ENCODE measurements at regions not wholly inside any gene's neighbourhood (a gene's known extent, or its start where the extent isn't known, plus 50 kb on each side); places are given as distances from the start of the nearest gene placed in this dataset.

DNA sequence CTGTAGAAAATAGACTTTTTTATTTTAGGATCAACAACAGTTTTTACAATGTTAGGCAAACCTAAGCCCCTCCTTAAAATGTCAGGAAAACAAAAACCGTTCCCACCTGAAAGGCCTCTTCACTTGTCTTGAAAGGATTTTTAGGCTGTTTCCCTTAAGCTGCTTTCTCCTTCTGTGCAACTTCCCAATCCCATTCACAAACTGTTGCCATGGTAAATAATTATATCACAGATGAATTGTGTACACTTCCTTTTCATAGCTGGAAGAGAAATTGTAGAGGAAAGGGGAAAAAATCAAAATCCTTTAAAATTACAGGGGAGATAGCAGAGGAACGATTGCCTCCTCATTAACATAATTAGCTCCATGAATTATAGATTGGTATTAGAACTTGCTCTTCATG is 1488.0 kb upstream of the CELF4 start:
- DNase-seq (ENCODE audit: low read depth, low spot score), result no peak

- no peak for DNase-seq (ENCODE audit: low read depth, low spot score)
Observed at GRCh38 chr18:39051013-39051412, 1485.4 kb upstream of the CELF4 start.

DNA sequence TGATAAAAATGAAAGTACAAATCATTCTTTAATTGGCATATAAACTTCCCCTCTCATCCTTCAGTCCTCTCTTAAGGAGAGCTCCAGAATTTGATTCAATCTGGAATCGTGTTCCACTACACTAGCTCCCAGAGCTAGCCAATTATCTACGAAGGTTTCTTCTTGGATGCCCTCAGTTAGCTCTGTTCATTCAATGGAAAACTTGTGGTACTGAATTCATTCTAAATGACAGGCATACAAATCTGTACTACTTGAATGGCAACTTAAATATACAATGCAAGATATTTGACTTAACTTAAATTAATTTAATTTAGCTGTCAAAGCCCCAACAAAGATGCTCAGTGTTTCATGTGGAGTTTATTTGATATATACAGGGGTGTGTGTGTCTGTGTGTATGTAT is 1474.2 kb upstream of the CELF4 start:
- DNase-seq (ENCODE audit: low read depth, low spot score), result no peak

- DNase-seq (ENCODE audit: low read depth, low spot score), result no peak
Observed at GRCh38 chr18:39037925-39038324, 1472.3 kb upstream of the CELF4 start.

DNA sequence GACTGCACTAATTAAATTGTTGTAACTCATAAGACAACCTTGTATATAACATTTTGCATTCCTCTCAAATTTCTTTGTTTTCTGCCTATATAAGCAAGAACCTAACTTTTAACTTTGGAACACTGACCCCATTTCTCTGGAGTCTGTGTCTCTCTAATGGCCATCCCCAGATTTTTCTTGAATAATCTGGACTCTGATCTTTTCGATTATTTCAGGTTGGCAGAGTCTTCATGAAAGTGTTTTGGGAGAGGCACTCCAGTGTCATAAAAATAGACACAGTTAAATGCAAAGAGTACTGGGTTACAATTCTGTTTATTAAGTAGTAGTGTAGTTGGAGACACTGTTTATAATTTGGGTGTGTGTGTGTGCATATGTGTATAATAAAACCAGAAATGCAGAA is 1467.7 kb upstream of the CELF4 start:
- DNase-seq (ENCODE audit: low read depth, low spot score), result no peak

DNA sequence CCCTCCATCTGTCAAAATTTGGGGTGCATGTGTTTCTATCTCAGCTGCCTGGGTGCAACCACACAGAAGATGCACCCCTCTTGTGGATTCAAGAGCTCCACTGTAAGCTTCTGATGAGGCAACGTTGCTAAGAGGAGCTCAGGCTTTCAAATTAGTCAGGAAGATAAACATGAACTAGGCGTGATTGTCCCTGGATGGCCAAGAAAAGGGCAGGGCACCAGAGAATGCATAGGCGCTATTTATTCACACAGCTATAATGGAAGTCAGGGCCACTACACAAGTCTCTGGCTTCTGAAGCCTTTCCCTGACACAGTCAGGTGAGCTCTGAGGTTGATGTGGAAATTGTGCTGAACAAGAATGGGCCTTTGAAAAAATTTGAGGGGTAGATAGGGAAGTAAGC is 1466.0 kb upstream of the CELF4 start:
- DNase-seq (ENCODE audit: low read depth, low spot score), result no peak

GRCh38 chr18:39030124-39030655 is 1464.6 kb upstream of the CELF4 start:
- DNase-seq (ENCODE audit: low read depth, low spot score), result no peak

GRCh38 chr18:39025531-39025930 is 1459.9 kb upstream of the CELF4 start:
- DNase-seq (ENCODE audit: low read depth, low spot score), result no peak

- no peak for DNase-seq (ENCODE audit: low read depth, low spot score)
Observed at GRCh38 chr18:39019989-39020388, 1454.4 kb upstream of the CELF4 start.

DNA sequence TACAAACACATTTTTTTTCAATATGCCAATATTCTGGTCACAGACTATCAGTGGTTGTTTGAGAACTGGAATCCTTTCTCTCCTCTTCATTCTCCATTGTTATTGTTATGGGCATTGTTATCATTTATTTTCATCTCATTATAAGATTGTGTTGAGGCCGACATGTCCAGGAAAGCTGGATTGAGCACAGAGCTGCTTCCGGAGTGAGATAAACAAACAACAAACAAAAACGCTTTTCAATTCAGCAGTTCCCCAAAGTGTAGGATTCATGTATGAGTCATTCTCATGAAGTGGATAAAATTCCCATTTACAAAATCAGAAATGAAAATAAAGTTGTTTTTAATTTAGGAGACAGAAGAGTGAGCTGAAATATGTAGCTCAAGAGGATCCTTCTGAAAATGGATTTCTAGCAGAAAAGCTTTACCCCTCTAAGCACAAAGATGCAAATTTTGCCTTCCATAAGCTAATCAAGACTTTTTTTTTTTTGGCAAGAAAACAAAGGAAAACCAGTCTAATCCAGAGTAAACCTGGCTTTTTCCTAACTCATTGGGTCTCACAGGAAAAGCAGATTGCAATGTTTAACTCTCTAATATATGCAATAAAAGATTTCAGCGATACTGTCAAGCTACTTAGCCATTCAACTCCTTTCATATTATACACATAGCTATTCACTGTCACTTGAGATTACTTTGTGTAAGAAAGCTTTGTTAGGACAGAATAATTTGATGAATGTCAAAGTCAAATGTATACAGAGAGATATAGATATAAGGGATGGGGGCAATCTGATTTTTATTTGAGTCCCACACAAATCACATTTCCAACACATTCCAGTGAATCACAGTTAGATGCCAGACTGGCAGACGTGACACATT is 1441.7 kb upstream of the CELF4 start:
- no peak for DNase-seq (ENCODE audit: low read depth, low spot score)

GRCh38 chr18:38996056-38996455 is 1430.5 kb upstream of the CELF4 start:
- DNase-seq (ENCODE audit: low read depth, low spot score), result no peak

DNA sequence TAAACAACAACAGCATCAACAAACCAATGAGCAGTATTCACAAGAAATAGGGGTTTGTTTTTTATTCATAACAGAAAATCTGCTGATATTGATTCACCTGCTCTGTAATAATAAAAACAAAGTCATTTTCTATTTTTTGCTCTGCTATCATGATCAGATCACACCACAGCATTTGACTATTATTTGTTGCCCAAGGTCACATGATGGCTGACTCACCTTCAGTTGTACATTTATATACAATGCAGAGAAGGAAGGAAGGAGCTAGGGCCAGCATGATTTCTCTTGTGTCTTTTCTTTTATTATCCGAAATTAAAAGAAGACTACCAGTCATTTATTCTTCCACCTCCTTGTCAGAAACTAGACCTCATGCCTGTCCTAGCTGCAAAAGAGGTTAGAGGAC is 1427.7 kb upstream of the CELF4 start:
- DNase-seq (ENCODE audit: low read depth, low spot score), result no peak

GRCh38 chr18:38984968-38985367 is 1419.4 kb upstream of the CELF4 start:
- DNase-seq (ENCODE audit: low read depth, low spot score), result no peak

DNA sequence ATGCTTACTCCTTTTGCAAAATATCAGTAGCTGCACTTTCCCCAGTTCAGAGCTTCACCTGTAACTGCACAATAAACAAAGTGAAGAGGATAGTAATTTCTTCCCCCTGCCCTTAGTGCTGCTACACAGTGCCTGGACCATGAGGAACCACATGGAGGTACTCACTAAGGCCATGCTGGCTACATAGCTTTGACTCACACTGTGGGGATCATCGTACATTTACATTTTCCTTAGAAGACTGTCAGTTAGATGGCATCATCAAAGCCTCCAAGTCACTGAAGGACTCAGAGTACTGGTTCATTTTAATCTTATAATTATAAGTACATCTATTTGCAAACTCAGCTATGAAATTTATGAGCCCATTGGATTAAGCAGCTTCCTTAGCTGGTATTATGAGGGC is 1416.5 kb upstream of the CELF4 start:
- no peak for DNase-seq (ENCODE audit: low read depth, low spot score)

- no peak for DNase-seq (ENCODE audit: low read depth, low spot score)
Observed at GRCh38 chr18:38981389-38981788, 1415.8 kb upstream of the CELF4 start.

DNA sequence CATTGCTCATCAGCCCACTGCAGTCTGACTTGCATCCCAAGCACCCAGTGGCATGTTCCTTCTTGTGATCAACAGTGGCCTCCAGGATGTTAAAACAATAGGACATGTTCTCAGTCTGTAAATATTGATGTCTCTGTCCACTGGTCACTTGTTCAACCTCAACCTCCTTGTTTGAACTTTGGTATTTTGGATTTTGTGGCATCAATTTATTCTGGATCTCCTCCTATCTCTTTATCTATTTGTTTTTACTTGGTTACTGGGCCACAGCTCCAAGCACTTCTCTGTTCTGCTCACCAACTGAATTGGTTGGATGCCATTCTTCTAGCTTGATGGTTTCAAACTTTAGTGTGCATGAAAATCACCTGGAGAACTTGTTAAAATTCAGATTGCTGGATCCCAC is 1414.8 kb upstream of the CELF4 start:
- DNase-seq (ENCODE audit: low read depth, low spot score), result no peak

DNA sequence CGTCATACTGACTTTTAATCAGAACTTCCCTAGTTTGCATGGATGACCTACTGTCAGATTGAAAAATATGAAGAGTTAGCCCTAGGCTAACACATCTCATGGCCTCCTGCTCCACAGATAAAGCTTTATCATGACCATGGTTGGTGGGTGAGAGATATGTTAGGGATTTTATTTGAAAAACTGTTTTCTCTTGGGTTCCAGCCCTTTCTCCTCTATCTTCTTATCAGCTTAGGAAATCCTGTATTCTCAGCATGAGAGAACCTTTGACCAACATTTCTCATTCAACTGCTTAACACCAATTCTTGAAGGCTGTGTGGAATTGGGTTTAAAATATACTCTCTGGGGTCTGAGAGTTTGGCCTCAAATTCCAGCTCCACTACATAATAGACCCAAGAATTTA is 1407.0 kb upstream of the CELF4 start:
- no peak for DNase-seq (ENCODE audit: low read depth, low spot score)

DNA sequence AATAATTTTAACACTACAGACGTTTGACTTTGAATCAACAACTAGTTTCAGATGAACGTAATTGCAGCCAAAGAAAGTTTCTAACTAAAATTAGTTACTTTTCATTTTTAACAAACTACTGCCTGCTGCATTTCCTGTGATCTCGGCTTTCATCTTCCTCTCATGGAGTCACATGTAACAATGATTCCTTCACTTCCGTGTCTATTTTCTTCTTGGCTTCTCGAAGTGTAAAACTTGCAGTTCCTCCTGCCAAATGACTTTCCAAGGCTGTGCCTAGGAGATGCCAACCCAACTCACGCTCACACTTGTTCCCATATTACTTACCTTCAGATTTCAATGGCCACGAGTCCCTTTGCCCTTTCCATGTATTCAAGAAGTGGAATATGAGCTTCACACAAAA is 1406.3 kb upstream of the CELF4 start:
- DNase-seq (ENCODE audit: low read depth, low spot score), result no peak

DNA sequence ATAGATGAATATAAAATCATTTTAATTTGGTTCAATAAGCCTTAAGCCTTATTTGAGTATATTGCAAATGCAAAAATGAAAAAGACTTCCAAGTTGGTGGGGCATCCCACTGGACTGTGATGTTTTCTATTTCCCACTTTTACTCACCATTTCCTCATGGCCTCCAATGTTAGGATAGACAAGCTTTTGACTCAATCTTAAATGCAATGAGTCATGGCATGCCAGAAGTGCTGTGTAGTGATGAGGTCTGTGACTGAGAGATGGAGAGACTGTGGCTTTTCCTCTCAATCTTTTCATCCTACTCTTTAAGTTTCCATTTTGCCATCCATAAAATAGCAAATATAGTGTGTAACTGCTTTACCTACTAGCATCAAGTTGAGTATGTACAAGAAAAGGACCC is 1401.2 kb upstream of the CELF4 start:
- no peak for DNase-seq (ENCODE audit: low read depth, low spot score)

DNA sequence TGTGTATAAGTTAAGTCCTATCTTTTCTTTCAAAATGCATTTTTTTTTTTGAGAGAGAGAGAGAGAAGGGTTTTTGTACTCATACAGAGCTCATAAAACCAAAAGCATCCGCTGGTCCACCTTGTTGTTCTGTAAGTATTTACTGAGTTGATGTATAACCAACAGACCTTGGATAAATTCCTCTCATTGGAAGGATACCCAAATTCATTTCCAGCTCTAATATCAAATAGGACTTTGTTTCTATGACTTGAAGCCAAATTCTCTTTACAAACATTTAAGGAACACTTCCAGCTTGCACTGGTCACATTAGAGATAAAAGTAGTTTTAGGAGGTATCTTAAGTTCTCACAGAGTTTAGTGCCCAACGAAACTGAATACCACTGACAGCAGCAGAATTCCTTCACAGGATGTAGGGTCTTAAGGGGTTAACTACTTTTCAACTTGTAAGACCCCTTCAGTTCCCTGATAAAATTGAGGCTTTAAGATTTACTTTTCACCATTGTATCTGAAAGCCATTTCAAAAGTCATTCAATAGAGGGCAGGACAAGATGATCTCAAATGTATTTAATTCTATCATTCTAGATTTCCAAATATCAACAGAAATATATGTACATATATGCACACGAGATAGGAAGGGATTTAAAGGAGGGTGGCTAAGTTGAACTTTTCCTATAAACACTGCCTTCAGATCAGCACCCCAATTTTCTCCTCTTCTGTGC is 1398.5 kb upstream of the CELF4 start:
- DNase-seq (ENCODE audit: low read depth, low spot score), result no peak

GRCh38 chr18:38961880-38962279 is 1396.3 kb upstream of the CELF4 start:
- DNase-seq (ENCODE audit: low read depth, low spot score), result no peak

DNA sequence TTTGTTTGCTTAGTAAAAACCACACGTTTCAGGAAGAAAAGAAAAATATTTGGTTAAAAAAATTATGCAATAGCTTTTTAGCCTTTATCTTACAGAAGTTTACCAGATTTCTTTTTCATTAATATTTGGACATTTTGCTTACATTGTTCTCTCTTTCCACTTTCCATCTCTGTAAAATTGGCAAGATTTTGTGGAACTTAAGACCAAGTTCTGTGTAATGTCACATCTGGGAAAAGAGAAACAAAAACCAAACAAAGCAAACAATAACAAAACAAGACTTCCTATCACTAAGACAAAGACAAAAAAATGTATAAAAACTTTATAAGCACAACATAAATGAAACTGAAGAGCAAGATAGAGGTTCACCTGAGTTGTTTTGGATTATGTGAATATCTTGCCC is 1392.1 kb upstream of the CELF4 start:
- DNase-seq (ENCODE audit: low read depth, low spot score), result no peak

- no peak for DNase-seq (ENCODE audit: low read depth, low spot score)
Observed at GRCh38 chr18:38956068-38956467, 1390.5 kb upstream of the CELF4 start.
